GM21423 (cell line): ENCODE measurements at regions not wholly inside any gene's neighbourhood (a gene's known extent, or its start where the extent isn't known, plus 50 kb on each side); places are given as distances from the start of the nearest gene placed in this dataset.

Experiments
- ATAC-seq: cut with Tn5 transposase; IDR thresholded peaks from one replicate; pipeline ENCODE4 v1.9.1; 2021; ENCODE audit warnings: mild to moderate bottlenecking, moderate library complexity; ENCODE audit not compliant: unreplicated experiment

- no peak for ATAC-seq
Observed at GRCh38 chr14:61139006-61139599, 142.0 kb downstream of the TMEM30B start.

GRCh38 chr14:61132894-61133293 is 148.2 kb downstream of the TMEM30B start:
- ATAC-seq = no peak

- ATAC-seq = no peak
Observed at GRCh38 chr14:61132336-61132735, 148.8 kb downstream of the TMEM30B start.

GRCh38 chr14:61130512-61131260 is 149.6 kb downstream of the SLC38A6 start:
- ATAC-seq = no peak

- ATAC-seq = no peak
Observed at GRCh38 chr14:61129168-61129745, 148.2 kb downstream of the SLC38A6 start.

GRCh38 chr14:61128382-61129167 is 147.5 kb downstream of the SLC38A6 start:
- ATAC-seq = no peak

- no peak for ATAC-seq
Observed at GRCh38 chr14:61126603-61127498, 145.8 kb downstream of the SLC38A6 start.

- ATAC-seq = no peak
Observed at GRCh38 chr14:61125867-61126572, 145.0 kb downstream of the SLC38A6 start.

GRCh38 chr14:61125041-61125866 is 144.2 kb downstream of the SLC38A6 start:
- ATAC-seq = no peak

- no peak for ATAC-seq
Observed at GRCh38 chr14:61122862-61123261, 141.8 kb downstream of the SLC38A6 start.

GRCh38 chr14:61121355-61121787 is 140.3 kb downstream of the SLC38A6 start:
- ATAC-seq = no peak

- no peak for ATAC-seq
Observed at GRCh38 chr14:61120576-61120975, 139.5 kb downstream of the SLC38A6 start.

GRCh38 chr14:61119006-61119405 is 138.0 kb downstream of the SLC38A6 start:
- no peak for ATAC-seq

GRCh38 chr14:61116369-61116768 is 135.3 kb downstream of the SLC38A6 start:
- no peak for ATAC-seq

- no peak for ATAC-seq
Observed at GRCh38 chr14:61113561-61114225, 132.6 kb downstream of the SLC38A6 start.

GRCh38 chr14:61112506-61112905 is 131.5 kb downstream of the SLC38A6 start:
- ATAC-seq = no peak

- no peak for ATAC-seq
Observed at GRCh38 chr14:61111731-61112130, 130.7 kb downstream of the SLC38A6 start.

GRCh38 chr14:61111209-61111665 is 130.2 kb downstream of the SLC38A6 start:
- ATAC-seq = no peak
